ENCODE measurements at regions not wholly inside any gene's neighbourhood (a gene's known extent, or its start where the extent isn't known, plus 50 kb on each side); places are given as distances from the start of the nearest gene placed in this dataset.

GRCh38 chr20:41998539-41999341 is 380.6 kb upstream of the CHD6 start:
- no peak overlapping the region for H4K5ac ChIP-seq (ENCODE audit: low read depth, low read length)
- TF ChIP-seq CEBPB (IDR thresholded peaks at IDR 0.05; ENCODE audit: low read depth, low read length), result peak; percentile 58
- no peak for TF ChIP-seq RCOR1 (IDR thresholded peaks at IDR 0.05; ENCODE audit: insufficient replicate concordance, low read length)
- intact Hi-C loops (cut with micrococcal nuclease), result no loop called here
- H3K18ac ChIP-seq (ENCODE audit: low read depth, low read length), result no peak overlapping the region
- H3K36me3 ChIP-seq (ENCODE audit: control insufficient read depth, insufficient read depth, low read length), result no peaks in the 10 kb centered on the region
- H3K4me1 ChIP-seq (ENCODE audit: control insufficient read depth, insufficient read depth, low read length), result no peaks in the 10 kb centered on the region
- CTCF ChIA-PET, result no interaction called here
- no peak overlapping the region for H3K27ac ChIP-seq (ENCODE audit: insufficient read depth, low read length)
- no TSS peak for BruUV-seq (replicated peaks)
- H3K23ac ChIP-seq (ENCODE audit: low read depth, low read length), result no peak overlapping the region
- H3K56ac ChIP-seq (ENCODE audit: extremely low read depth, insufficient read depth, low read length), result no peak overlapping the region
- H2BK5ac ChIP-seq (ENCODE audit: low read depth, low read length, poor library complexity, severe bottlenecking), result no peak overlapping the region
- H3K4me2 ChIP-seq (ENCODE audit: low read depth, low read length), result no peak overlapping the region
- no peak overlapping the region for H3K4me3 ChIP-seq (ENCODE audit: insufficient read depth, low read depth, low read length)
- H3K9me1 ChIP-seq (ENCODE audit: insufficient read depth, low read length), result no peaks in the 10 kb centered on the region
- POLR2A ChIA-PET (ENCODE audit: unreplicated experiment), result no interaction called here
- H2BK20ac ChIP-seq (ENCODE audit: low read depth, low read length), result no peak overlapping the region
- H4K8ac ChIP-seq (ENCODE audit: low read depth in 2 of 2, low read length in 2 of 2), result no peak overlapping the region
- no peak for DNase-seq
- no peak overlapping the region for H4K91ac ChIP-seq (ENCODE audit: insufficient read depth, low read depth, low read length)
- dilution Hi-C loops (cut with HindIII; ENCODE audit: low sequenced_read_pairs, unreplicated experiment), result no loop called here
- no peak overlapping the region for H2AFZ ChIP-seq (replicated peaks; ENCODE audit: low read length, poor library complexity)
- H3K4ac ChIP-seq (ENCODE audit: low read depth, low read length), result no peak overlapping the region
- no peak for ATAC-seq (ENCODE audit: low read depth)
- H2BK15ac ChIP-seq (ENCODE audit: low read depth, low read length), result no peak overlapping the region
- in situ Hi-C loops (cut with MboI; ENCODE audit: low sequenced_read_pairs), result no loop called here
- H3K79me1 ChIP-seq (ENCODE audit: low read depth in 1 of 2, low read length in 2 of 2), result no peaks in the 10 kb centered on the region
- H3K9me3 ChIP-seq (ENCODE audit: control insufficient read depth, insufficient read depth, low read length), result peaks cover 33% of the 10 kb centered on the region
- WGBS, 2 experiments (ENCODE audit: extremely low coverage in 2 of 2, insufficient read length in 1 of 2), result 83% methylated on average over 55 of the region's 92 CpGs; no CpG with 5 or more reads in 1 of the 2 experiments
- H4K20me1 ChIP-seq (ENCODE audit: insufficient read depth, low read length), result no peaks in the 10 kb centered on the region
- H3K14ac ChIP-seq (replicated peaks; ENCODE audit: low read depth, low read length), result no peak overlapping the region
- no peak overlapping the region for H2BK120ac ChIP-seq (ENCODE audit: low read depth, low read length)
- no peak overlapping the region for H2AK9ac ChIP-seq (replicated peaks; ENCODE audit: low read depth, low read length, poor library complexity)
- H2AK5ac ChIP-seq (ENCODE audit: low read depth, low read length), result no peak overlapping the region
- H3K9ac ChIP-seq (ENCODE audit: low read depth, low read length), result no peak overlapping the region
- no peaks in the 10 kb centered on the region for H3K27me3 ChIP-seq (ENCODE audit: control insufficient read depth, insufficient read depth, low read length)
